IPS-20b (cell line): ENCODE measurements at regions not wholly inside any gene's neighbourhood (a gene's known extent, or its start where the extent isn't known, plus 50 kb on each side); places are given as distances from the start of the nearest gene placed in this dataset.

ENCODE experiments used
- H3K27ac ChIP-seq: one replicate; pipeline ENCODE4 v1.5.1; 2013; ENCODE audit warnings: low read length
- H3K27me3 ChIP-seq: 2 replicates; pipeline ENCODE4 v1.6.1; 2013; ENCODE audit warnings: mild to moderate bottlenecking, low read length, inconsistent platforms; ENCODE audit not compliant: insufficient read depth
- H3K36me3 ChIP-seq: 2 replicates; pipeline ENCODE4 v1.6.1; 2013; ENCODE audit warnings: low read depth, mild to moderate bottlenecking, inconsistent platforms, low read length, moderate library complexity; ENCODE audit not compliant: insufficient read depth
- H3K4me1 ChIP-seq: 2 replicates; pipeline ENCODE4 v1.6.1; 2013; ENCODE audit warnings: mild to moderate bottlenecking, control low read depth, inconsistent platforms, low read length, moderate library complexity; ENCODE audit not compliant: insufficient read depth
- H3K4me3 ChIP-seq: 2 replicates; pipeline ENCODE4 v1.5.1; 2013; ENCODE audit warnings: mild to moderate bottlenecking, low read length, inconsistent platforms
- H3K9ac ChIP-seq: 2 replicates; pipeline ENCODE4 v1.6.1; 2013; ENCODE audit warnings: low read depth, mild to moderate bottlenecking, inconsistent platforms, low read length, moderate library complexity
- H3K9me3 ChIP-seq: 2 replicates; pipeline ENCODE4 v1.6.1; 2013; ENCODE audit warnings: mild to moderate bottlenecking, low read depth, low read length, inconsistent platforms; ENCODE audit not compliant: insufficient read depth

DNA sequence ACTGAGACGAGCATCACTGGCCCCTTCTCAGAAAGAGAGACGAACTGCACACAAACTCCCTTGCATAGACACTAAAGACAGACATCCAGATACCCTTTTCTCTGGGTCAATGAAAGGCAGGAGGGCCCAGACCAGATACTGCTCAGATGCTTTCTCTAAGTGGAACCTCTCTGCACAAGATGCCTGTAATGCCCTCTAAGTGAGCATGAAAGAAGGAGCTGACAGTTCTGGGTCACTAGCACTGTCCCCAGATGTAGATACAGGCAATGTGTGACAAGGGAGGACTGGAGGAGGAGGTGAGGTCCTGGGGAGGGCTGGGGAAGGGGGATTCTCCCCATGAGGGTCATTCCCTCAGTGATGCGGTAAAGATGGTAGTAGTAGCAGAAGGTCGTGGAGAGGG, 501.0 kb upstream of the CDH11 start:
- no peaks in the 10 kb centered on the region for H3K9me3 ChIP-seq
- no peaks in the 10 kb centered on the region for H3K36me3 ChIP-seq
- no peak overlapping the region for H3K9ac ChIP-seq
- H3K27ac ChIP-seq, result no peak overlapping the region
- H3K4me1 ChIP-seq, result no peaks in the 10 kb centered on the region
- no peak overlapping the region for H3K4me3 ChIP-seq
- no peaks in the 10 kb centered on the region for H3K27me3 ChIP-seq

- Histone ChIP-seq H3K27ac (no peak overlapping the region), H3K27me3 (no peaks in the 10 kb centered on the region), H3K36me3 (no peaks in the 10 kb centered on the region), H3K9ac (no peak overlapping the region), H3K4me3 (no peak overlapping the region), H3K9me3 (no peaks in the 10 kb centered on the region), H3K4me1 (no peaks in the 10 kb centered on the region)
Measured at GRCh38 chr16:65622151-65622550, 500.3 kb upstream of the CDH11 start.

- Histone ChIP-seq H3K27ac (no peak overlapping the region), H3K4me1 (no peaks in the 10 kb centered on the region)
Measured at GRCh38 chr16:65621640-65622039, 499.8 kb upstream of the CDH11 start.

GRCh38 chr16:65619606-65620005, 497.7 kb upstream of the CDH11 start:
- Histone ChIP-seq H3K4me3 (no peak overlapping the region), H3K27me3 (no peaks in the 10 kb centered on the region), H3K9ac (no peak overlapping the region), H3K36me3 (no peaks in the 10 kb centered on the region), H3K27ac (no peak overlapping the region), H3K4me1 (no peaks in the 10 kb centered on the region), H3K9me3 (no peaks in the 10 kb centered on the region)

More at GRCh38 chr16:65621640-65622039, 499.8 kb upstream of the CDH11 start:
- Histone ChIP-seq H3K27me3 (no peaks in the 10 kb centered on the region), H3K36me3 (no peaks in the 10 kb centered on the region), H3K9ac (no peak overlapping the region), H3K9me3 (no peaks in the 10 kb centered on the region), H3K4me3 (no peak overlapping the region)

- Histone ChIP-seq H3K9ac (no peak overlapping the region), H3K36me3 (no peaks in the 10 kb centered on the region), H3K4me3 (no peak overlapping the region), H3K27me3 (no peaks in the 10 kb centered on the region), H3K9me3 (no peaks in the 10 kb centered on the region), H3K4me1 (no peaks in the 10 kb centered on the region), H3K27ac (no peak overlapping the region)
Measured at GRCh38 chr16:65618931-65619330, 497.1 kb upstream of the CDH11 start.

- Histone ChIP-seq H3K9me3 (no peaks in the 10 kb centered on the region), H3K9ac (no peak overlapping the region), H3K27ac (no peak overlapping the region), H3K27me3 (no peaks in the 10 kb centered on the region), H3K4me1 (no peaks in the 10 kb centered on the region), H3K36me3 (no peaks in the 10 kb centered on the region), H3K4me3 (no peak overlapping the region)
Measured at GRCh38 chr16:65618333-65618732, 496.5 kb upstream of the CDH11 start.

- Histone ChIP-seq H3K4me1 (no peaks in the 10 kb centered on the region), H3K9ac (no peak overlapping the region), H3K4me3 (no peak overlapping the region), H3K36me3 (no peaks in the 10 kb centered on the region), H3K27ac (no peak overlapping the region), H3K27me3 (no peaks in the 10 kb centered on the region), H3K9me3 (no peaks in the 10 kb centered on the region)
Measured at GRCh38 chr16:65617421-65617820, 495.6 kb upstream of the CDH11 start.

DNA sequence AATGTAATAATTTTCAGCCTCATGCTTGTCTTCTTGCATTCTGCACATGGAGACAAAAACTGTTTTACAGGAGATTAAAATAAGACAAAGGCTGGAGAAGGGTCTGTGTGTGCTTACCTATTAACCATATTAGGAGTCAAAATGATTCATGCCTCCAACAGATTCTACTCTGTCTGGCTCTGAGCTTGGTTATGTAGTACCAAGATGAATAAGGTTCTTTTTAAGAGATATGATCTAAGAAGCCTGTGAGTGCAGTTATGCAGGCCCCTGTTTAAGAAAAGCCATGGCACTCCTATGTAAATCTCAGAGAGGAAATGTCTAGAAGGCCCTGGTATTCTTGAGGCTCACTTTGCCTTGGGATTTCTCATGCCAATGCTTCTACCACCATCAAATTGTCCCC, 486.6 kb upstream of the CDH11 start:
- Histone ChIP-seq H3K9me3 (no peaks in the 10 kb centered on the region), H3K4me3 (no peak overlapping the region), H3K4me1 (no peaks in the 10 kb centered on the region), H3K27ac (no peak overlapping the region), H3K27me3 (no peaks in the 10 kb centered on the region), H3K36me3 (no peaks in the 10 kb centered on the region), H3K9ac (no peak overlapping the region)

- Histone ChIP-seq H3K9me3 (no peaks in the 10 kb centered on the region), H3K27ac (no peak overlapping the region), H3K4me3 (no peak overlapping the region), H3K9ac (no peak overlapping the region), H3K4me1 (no peaks in the 10 kb centered on the region), H3K36me3 (no peaks in the 10 kb centered on the region), H3K27me3 (no peaks in the 10 kb centered on the region)
Measured at GRCh38 chr16:65604771-65605170, 482.9 kb upstream of the CDH11 start.

DNA sequence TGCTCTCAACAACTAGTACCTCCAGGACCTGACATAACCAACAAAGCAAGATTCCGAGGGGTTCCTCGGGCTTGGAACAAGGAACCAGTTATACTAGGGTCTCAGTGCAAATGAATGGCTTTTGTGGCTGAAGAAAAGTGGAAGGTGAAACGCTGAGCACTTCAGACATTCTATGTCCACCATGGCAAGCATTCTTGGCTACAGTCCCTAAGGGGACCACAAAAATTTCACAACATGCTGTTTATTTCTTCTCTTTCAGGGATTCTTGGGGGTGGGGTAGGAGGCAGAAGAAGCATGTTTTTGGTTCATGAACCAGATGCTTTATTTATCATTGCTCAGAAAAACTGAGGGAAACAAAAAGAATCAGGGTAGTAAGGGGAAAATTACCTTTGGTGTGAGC, 479.9 kb upstream of the CDH11 start:
- Histone ChIP-seq H3K36me3 (no peaks in the 10 kb centered on the region), H3K9ac (no peak overlapping the region), H3K4me3 (no peak overlapping the region), H3K9me3 (no peaks in the 10 kb centered on the region), H3K27me3 (no peaks in the 10 kb centered on the region), H3K4me1 (no peaks in the 10 kb centered on the region; the same call in 1 of the 2 replicates), H3K27ac (no peak overlapping the region)

DNA sequence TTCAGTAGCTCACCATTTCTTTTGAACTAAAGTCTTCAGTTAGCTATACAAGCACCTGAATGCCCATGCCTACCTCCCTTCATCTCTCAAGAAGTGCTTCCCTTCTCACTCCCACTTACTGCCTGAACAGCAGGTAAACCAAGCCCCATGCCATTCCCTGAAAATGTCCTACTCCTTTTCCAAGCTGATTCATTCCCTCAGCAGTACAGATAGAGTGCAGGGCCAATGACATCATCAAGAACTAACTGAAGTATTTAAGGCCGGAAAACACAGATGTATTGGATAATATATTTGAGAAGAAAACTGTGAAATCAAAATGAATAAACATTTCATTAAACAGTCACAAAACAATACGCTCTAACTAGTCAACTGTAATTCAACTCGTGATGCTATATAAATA, 478.8 kb upstream of the CDH11 start:
- Histone ChIP-seq H3K27me3 (no peaks in the 10 kb centered on the region), H3K4me3 (no peak overlapping the region), H3K9me3 (no peaks in the 10 kb centered on the region), H3K9ac (no peak overlapping the region), H3K36me3 (no peaks in the 10 kb centered on the region), H3K4me1 (no peaks in the 10 kb centered on the region; the same call in 1 of the 2 replicates), H3K27ac (no peak overlapping the region)

DNA sequence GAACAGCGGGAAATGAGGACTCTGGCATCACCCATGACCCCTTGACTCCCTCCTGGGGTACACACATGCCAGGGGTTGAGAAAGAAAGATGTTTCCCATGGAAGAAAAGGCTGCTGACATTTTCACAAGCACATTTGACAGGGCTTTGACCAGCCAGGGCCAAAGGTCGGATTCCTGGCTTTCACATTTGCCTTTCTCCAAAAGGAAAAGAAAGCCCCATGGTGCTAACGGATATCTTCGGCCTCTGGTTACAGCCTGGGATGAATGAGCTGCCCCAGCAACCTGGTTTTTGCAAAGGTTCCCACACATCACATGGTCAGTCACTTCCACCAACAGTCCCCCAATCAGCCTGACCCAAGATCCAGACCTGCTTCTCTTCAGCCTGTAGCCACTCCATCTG, 478.2 kb upstream of the CDH11 start:
- Histone ChIP-seq H3K4me1 (no peaks in the 10 kb centered on the region; the same call in 1 of the 2 replicates), H3K27me3 (no peaks in the 10 kb centered on the region), H3K9me3 (no peaks in the 10 kb centered on the region), H3K9ac (no peak overlapping the region), H3K27ac (no peak overlapping the region), H3K4me3 (no peak overlapping the region), H3K36me3 (no peaks in the 10 kb centered on the region)

DNA sequence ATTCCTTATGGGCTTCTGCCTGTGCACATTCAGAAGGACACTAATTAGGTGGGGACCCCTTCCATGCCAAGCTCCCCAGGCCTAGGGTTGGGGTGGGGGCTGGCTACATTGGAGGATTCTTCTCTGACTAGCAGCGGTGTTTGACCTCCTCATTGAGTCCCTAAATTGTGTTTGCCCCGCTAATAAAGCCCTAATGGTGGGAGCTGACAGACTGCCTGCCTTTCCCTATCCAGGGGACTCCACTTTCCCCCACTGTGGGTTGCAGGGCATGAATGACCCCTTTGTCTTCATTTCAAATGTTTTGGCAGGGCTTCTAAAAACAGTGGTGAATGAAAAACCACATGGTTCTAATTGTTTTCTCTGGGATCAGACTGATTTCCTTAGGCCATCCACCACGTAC, 476.8 kb upstream of the CDH11 start:
- no peaks in the 10 kb centered on the region for H3K27me3 ChIP-seq
- H3K4me1 ChIP-seq, result no peaks in the 10 kb centered on the region; the same call in 1 of the 2 replicates
- H3K4me3 ChIP-seq, result no peak overlapping the region
- H3K9ac ChIP-seq, result no peak overlapping the region
- H3K27ac ChIP-seq, result no peak overlapping the region
- H3K36me3 ChIP-seq, result no peaks in the 10 kb centered on the region
- H3K9me3 ChIP-seq, result no peaks in the 10 kb centered on the region
